GM23338 (cell line): ENCODE measurements at regions not wholly inside any gene's neighbourhood (a gene's known extent, or its start where the extent isn't known, plus 50 kb on each side); places are given as distances from the start of the nearest gene placed in this dataset.
A peak's percentile ranks its signal among the peaks of the same experiment; 100 is the strongest.

Experiments used
- ATAC-seq: fragments of 200-7000 bp; cut with Tn5 transposase; 3 replicates; pipeline ENCODE4 v1.9.1; 2020
- DNase-seq: peaks from one replicate; pipeline ENCODE4 v3.0.0-alpha.2; 2015; ENCODE audit warnings: low spot score
- H2AFZ ChIP-seq: fragments of 200-600 bp; sonication (generic); 2 replicates; pipeline ENCODE4 v1.8.0; 2016; ENCODE audit warnings: antibody characterized with exemption, mild to moderate bottlenecking, moderate library complexity
- H3F3A ChIP-seq: fragments of 200-600 bp; sonication (generic); replicated peaks from 2 replicates; pipeline ENCODE4 v1.8.0; 2017; ENCODE audit warnings: antibody characterized with exemption, mixed run types, low read depth
- H3K27ac ChIP-seq: fragments of 200-600 bp; sonication (generic); 2 replicates; pipeline ENCODE4 v1.6.1; 2016; ENCODE audit warnings: low read depth
- H3K27me3 ChIP-seq: fragments of 200-600 bp; sonication (generic); 2 replicates; pipeline ENCODE4 v1.8.0; 2016; ENCODE audit warnings: mild to moderate bottlenecking, mixed run types, moderate library complexity; ENCODE audit not compliant: insufficient read depth
- H3K36me3 ChIP-seq: fragments of 200-600 bp; sonication (generic); 2 replicates; pipeline ENCODE4 v1.8.0; 2016; ENCODE audit warnings: mild to moderate bottlenecking; ENCODE audit not compliant: insufficient read depth
- H3K4me1 ChIP-seq: fragments of 200-600 bp; sonication (generic); 2 replicates; pipeline ENCODE4 v1.8.0; 2016; ENCODE audit warnings: mild to moderate bottlenecking, moderate library complexity; ENCODE audit not compliant: insufficient read depth
- H3K4me2 ChIP-seq: fragments of 200-600 bp; sonication (generic); 2 replicates; pipeline ENCODE4 v1.7.1; 2017; ENCODE audit warnings: mixed run types
- H3K4me3 ChIP-seq: fragments of 200-600 bp; sonication (generic); 2 replicates; pipeline ENCODE4 v1.6.1; 2016; ENCODE audit warnings: mixed run types
- H3K79me2 ChIP-seq: fragments of 200-600 bp; sonication (generic); replicated peaks from 2 replicates; pipeline ENCODE4 v1.8.0; 2017; ENCODE audit warnings: mild to moderate bottlenecking; ENCODE audit not compliant: insufficient read depth
- H3K9me2 ChIP-seq: fragments of 200-600 bp; sonication (generic); 2 replicates; pipeline ENCODE4 v1.8.0; 2017; ENCODE audit not compliant: insufficient read depth
- H4K20me1 ChIP-seq: fragments of 200-600 bp; sonication (generic); replicated peaks from 2 replicates; pipeline ENCODE4 v1.8.0; 2017; ENCODE audit warnings: mild to moderate bottlenecking; ENCODE audit not compliant: insufficient read depth
- H3K27ac Mint-ChIP-seq: 2 replicates; pipeline ENCODE4 v1.8.0; 2020; ENCODE audit warnings: inconsistent platforms, mild to moderate bottlenecking, moderate library complexity, mixed read lengths
- H3K27me3 Mint-ChIP-seq: 3 replicates; pipeline ENCODE4 v1.8.0; 2022; ENCODE audit warnings: low read depth, mild to moderate bottlenecking, moderate library complexity, mixed read lengths, inconsistent platforms; ENCODE audit not compliant: insufficient read depth, poor library complexity
- H3K36me3 Mint-ChIP-seq: 3 replicates; pipeline ENCODE4 v1.8.0; 2021; ENCODE audit warnings: low read depth, mild to moderate bottlenecking, inconsistent platforms, moderate library complexity, mixed read lengths
- H3K4me1 Mint-ChIP-seq: 3 replicates; pipeline ENCODE4 v1.8.0; 2020; ENCODE audit warnings: mild to moderate bottlenecking, inconsistent platforms, mixed read lengths
- H3K4me3 Mint-ChIP-seq: 3 replicates; pipeline ENCODE4 v1.8.0; 2021; ENCODE audit warnings: moderate library complexity, mild to moderate bottlenecking, inconsistent platforms, mixed read lengths
- H3K9me3 Mint-ChIP-seq: 3 replicates; pipeline ENCODE4 v1.8.0; 2020; ENCODE audit warnings: moderate library complexity, mild to moderate bottlenecking, inconsistent platforms, mixed read lengths
- CREB1 ChIP-seq: fragments of 250-450 bp; sonication (Bioruptor Pico); IDR thresholded peaks from 2 replicates; pipeline ENCODE4 v1.5.0; 2020; ENCODE audit warnings: low read depth, mild to moderate bottlenecking, moderate library complexity
- EZH2 ChIP-seq: fragments of 200-600 bp; sonication (generic); IDR thresholded peaks from one replicate; pipeline ENCODE4 v1.8.0; 2017; ENCODE audit warnings: antibody characterized with exemption, mild to moderate bottlenecking, low read depth; ENCODE audit not compliant: unreplicated experiment
- EZH2phosphoT487 ChIP-seq: fragments of 200-600 bp; sonication (generic); IDR thresholded peaks from one replicate; pipeline ENCODE4 v1.8.1; 2018; ENCODE audit warnings: antibody characterized with exemption; ENCODE audit not compliant: unreplicated experiment
- JUNB ChIP-seq: IDR thresholded peaks from one replicate; pipeline ENCODE4 v1.6.1; 2016; ENCODE audit warnings: antibody characterized with exemption; ENCODE audit not compliant: unreplicated experiment
- NANOG ChIP-seq: IDR thresholded peaks from 2 replicates; pipeline ENCODE4 v1.6.1; 2016; ENCODE audit warnings: antibody characterized with exemption, borderline replicate concordance
- POLR2AphosphoS5 ChIP-seq: IDR thresholded peaks from 2 replicates; pipeline ENCODE4 v1.6.1; 2016; ENCODE audit warnings: antibody characterized with exemption, low read depth
- REST ChIP-seq: IDR thresholded peaks from one replicate; pipeline ENCODE4 v1.6.1; 2018; ENCODE audit warnings: antibody characterized with exemption; ENCODE audit not compliant: unreplicated experiment
- STAT1 ChIP-seq: IDR thresholded peaks from one replicate; pipeline ENCODE4 v1.6.1; 2016; ENCODE audit warnings: antibody characterized with exemption; ENCODE audit not compliant: unreplicated experiment
- ZNF114 ChIP-seq: fragments of 250-450 bp; sonication (Bioruptor Pico); IDR thresholded peaks from 2 replicates; pipeline ENCODE4 v1.5.0; 2020; ENCODE audit warnings: mild to moderate bottlenecking, moderate library complexity
- ZNF331 ChIP-seq: fragments of 250-450 bp; sonication (Bioruptor Pico); IDR thresholded peaks from 2 replicates; pipeline ENCODE4 v1.5.0; 2020; ENCODE audit warnings: low read depth, mild to moderate bottlenecking, moderate library complexity
- TF ChIP-seq, protein P1 (sequence below), 2 experiments: fragments of 200-600 bp in 1 of 2; sonication (generic) in 1 of 2; conservative IDR thresholded peaks; 2 replicates each; pipeline versions ENCODE4 v1.5.1 to v1.6.1; 2016 to 2017; ENCODE audit warnings: antibody characterized with exemption in 2 of 2, low read depth in 2 of 2, mild to moderate bottlenecking in 2 of 2, moderate library complexity in 1 of 2
- TF ChIP-seq, protein P2 (sequence below): IDR thresholded peaks from 2 replicates; pipeline ENCODE4 v1.6.1; 2016; ENCODE audit warnings: antibody characterized with exemption

- TF ChIP-seq, protein P1, sequence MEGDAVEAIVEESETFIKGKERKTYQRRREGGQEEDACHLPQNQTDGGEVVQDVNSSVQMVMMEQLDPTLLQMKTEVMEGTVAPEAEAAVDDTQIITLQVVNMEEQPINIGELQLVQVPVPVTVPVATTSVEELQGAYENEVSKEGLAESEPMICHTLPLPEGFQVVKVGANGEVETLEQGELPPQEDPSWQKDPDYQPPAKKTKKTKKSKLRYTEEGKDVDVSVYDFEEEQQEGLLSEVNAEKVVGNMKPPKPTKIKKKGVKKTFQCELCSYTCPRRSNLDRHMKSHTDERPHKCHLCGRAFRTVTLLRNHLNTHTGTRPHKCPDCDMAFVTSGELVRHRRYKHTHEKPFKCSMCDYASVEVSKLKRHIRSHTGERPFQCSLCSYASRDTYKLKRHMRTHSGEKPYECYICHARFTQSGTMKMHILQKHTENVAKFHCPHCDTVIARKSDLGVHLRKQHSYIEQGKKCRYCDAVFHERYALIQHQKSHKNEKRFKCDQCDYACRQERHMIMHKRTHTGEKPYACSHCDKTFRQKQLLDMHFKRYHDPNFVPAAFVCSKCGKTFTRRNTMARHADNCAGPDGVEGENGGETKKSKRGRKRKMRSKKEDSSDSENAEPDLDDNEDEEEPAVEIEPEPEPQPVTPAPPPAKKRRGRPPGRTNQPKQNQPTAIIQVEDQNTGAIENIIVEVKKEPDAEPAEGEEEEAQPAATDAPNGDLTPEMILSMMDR (conservative IDR thresholded peaks at IDR 0.05; ENCODE audit: low read depth in 2 of 2), result no peak
- no peak for TF ChIP-seq POLR2AphosphoS5
- TF ChIP-seq CREB1 (CRISPR knock-in tag), result no peak
- TF ChIP-seq ZNF114, result no peak
- no peak for TF ChIP-seq NANOG
- no peak for TF ChIP-seq REST
- TF ChIP-seq STAT1, result no peak
- TF ChIP-seq ZNF331, result no peak
- TF ChIP-seq, protein P2, sequence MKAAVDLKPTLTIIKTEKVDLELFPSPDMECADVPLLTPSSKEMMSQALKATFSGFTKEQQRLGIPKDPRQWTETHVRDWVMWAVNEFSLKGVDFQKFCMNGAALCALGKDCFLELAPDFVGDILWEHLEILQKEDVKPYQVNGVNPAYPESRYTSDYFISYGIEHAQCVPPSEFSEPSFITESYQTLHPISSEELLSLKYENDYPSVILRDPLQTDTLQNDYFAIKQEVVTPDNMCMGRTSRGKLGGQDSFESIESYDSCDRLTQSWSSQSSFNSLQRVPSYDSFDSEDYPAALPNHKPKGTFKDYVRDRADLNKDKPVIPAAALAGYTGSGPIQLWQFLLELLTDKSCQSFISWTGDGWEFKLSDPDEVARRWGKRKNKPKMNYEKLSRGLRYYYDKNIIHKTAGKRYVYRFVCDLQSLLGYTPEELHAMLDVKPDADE, result no peak
- no peak for TF ChIP-seq EZH2phosphoT487
Measured at GRCh38 chr2:126973745-126974144, 75.1 kb downstream of the TEX51 start (continued).

DNA sequence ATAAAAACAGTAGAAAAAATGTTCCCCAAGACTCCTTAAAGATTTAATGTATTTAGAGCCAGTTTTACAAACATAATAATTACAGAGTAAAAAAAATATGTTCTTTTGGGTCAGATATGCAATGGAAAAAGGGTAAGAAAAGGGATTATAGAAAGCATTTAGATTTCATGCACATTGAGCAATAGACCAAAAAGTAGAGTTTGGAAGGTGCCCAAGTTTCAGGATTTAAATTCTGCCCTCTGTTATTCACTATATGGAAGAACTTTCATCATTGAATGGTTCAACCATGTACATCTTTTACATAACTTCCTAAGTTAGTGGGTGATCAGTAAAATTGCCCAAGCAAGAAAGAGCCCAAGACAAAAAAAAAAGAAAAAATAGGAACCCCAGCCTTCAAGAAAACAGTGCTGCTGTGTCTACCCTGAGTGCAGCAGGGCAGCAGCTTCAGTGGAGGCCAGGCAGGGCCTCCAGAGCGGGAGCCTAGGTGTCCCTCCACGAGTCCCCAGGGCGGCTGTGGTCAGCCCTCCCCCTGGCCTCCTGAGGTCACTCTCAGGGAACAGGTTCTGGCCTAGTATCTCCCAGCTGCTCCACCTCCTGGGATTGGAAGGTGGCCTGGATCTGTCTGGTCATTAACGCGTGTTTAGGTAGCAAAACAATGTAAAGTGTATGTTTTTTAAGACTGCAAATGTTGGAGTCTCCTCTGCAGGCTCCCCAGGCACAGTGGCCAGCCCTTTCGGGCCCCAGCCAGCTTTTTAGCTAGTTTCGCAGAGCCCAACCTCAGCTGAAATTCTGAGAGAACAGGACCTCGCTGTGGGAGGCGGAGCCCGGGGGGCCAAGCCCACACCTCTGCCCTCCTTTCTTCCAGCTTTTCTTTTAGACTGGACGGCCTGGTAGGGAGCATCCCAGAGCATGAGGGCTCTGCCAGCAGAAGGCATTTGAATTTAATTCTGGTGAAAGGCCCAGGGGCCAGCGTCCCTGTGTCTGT lies 77.3 kb downstream of the TEX51 start:
- Mint-ChIP-seq H3K4me3 (no peak overlapping the region), H3K27me3 (peaks cover 6% of the 10 kb centered on the region), H3K4me1 (peaks cover 5% of the 10 kb centered on the region; the same call in 2 of the 3 replicates), H3K36me3 (no peaks in the 10 kb centered on the region), H3K27ac (no peak overlapping the region), H3K9me3 (no peaks in the 10 kb centered on the region; the same call in 2 of the 3 replicates)
- no peaks in the 10 kb centered on the region for H3K36me3 ChIP-seq
- DNase-seq, result peak; percentile 11
- H3K4me1 ChIP-seq, result peaks cover 2% of the 10 kb centered on the region; the same call in 1 of the 2 replicates
- no peak overlapping the region for H3K4me3 ChIP-seq
- no peaks in the 10 kb centered on the region for H3K79me2 ChIP-seq
- no peaks in the 10 kb centered on the region for H4K20me1 ChIP-seq
- H3K27ac ChIP-seq, result no peak overlapping the region
- H3K27me3 ChIP-seq, result peaks cover 3% of the 10 kb centered on the region; the same call in 1 of the 2 replicates
- H3F3A ChIP-seq, result no peaks in the 10 kb centered on the region; the same call in 1 of the 2 replicates
- no peak overlapping the region for H3K4me2 ChIP-seq
- H3K9me2 ChIP-seq, result no peaks in the 10 kb centered on the region
- peak; percentile 26 for ATAC-seq
- H2AFZ ChIP-seq, result peak overlapping the region; percentile 80; the same call in 1 of the 2 replicates
- no peak for TF ChIP-seq NANOG
- no peak for TF ChIP-seq REST
- TF ChIP-seq, protein P1 (conservative IDR thresholded peaks at IDR 0.05; ENCODE audit: low read depth in 2 of 2), result no peak
- TF ChIP-seq CREB1 (CRISPR knock-in tag), result no peak
- no peak for TF ChIP-seq EZH2phosphoT487
- no peak for TF ChIP-seq STAT1
- TF ChIP-seq ZNF114, result no peak
- TF ChIP-seq EZH2, result no peak
- no peak for TF ChIP-seq JUNB
- no peak for TF ChIP-seq ZNF331
